ENCODE measurements at regions not wholly inside any gene's neighbourhood (a gene's known extent, or its start where the extent isn't known, plus 50 kb on each side); places are given as distances from the start of the nearest gene placed in this dataset.

GRCh38 chr1:70836456-70836855 lies 211.2 kb downstream of the PTGER3 start:
- TF ChIP-seq CTCF (IDR thresholded peaks at IDR 0.05; ENCODE audit: poor library complexity) (no peak), EZH2 (IDR thresholded peaks at IDR 0.05; ENCODE audit: borderline replicate concordance) (no peak), EZH2phosphoT487 (IDR thresholded peaks at IDR 0.05; ENCODE audit: low read depth, severe bottlenecking, unreplicated experiment) (no peak)
